Astrocyte of the cerebellum (primary cell): ENCODE measurements at regions not wholly inside any gene's neighbourhood (a gene's known extent, or its start where the extent isn't known, plus 50 kb on each side); places are given as distances from the start of the nearest gene placed in this dataset.
"Not testable (repeated sequence)": the region's sequence is repeated elsewhere in the genome, so short reads cannot be mapped to it uniquely, and the experiment has no call there.

Source experiments
- DNase-seq: peaks from one replicate; pipeline ENCODE4 v3.0.0-alpha.2; 2011; ENCODE audit warnings: low read depth
- H3K4me3 ChIP-seq: 2 replicates; pipeline ENCODE4 v1.5.1; 2011; ENCODE audit warnings: mild to moderate bottlenecking, low read depth, low read length, moderate library complexity
- CTCF ChIP-seq: IDR thresholded peaks from 2 replicates; pipeline ENCODE4 v1.5.1; 2012; ENCODE audit warnings: low read length, low read depth, moderate library complexity, mild to moderate bottlenecking; ENCODE audit errors: missing control alignments
- in situ Hi-C: cut with HindIII; loops from 2 replicates; pipeline ENCODE4 v1.10.0; 2017; ENCODE audit warnings: low sequenced_read_pairs

- no peak for TF ChIP-seq CTCF
- in situ Hi-C loops, result no loop called here
- no peak overlapping the region for H3K4me3 ChIP-seq
- no peak for DNase-seq
Observed at GRCh38 chr15:19899021-19899824, 642.4 kb downstream of the GOLGA6L6 start.

GRCh38 chr15:19888811-19889210, 652.8 kb downstream of the GOLGA6L6 start:
- H3K4me3 ChIP-seq, in situ Hi-C loops, DNase-seq: not testable (repeated sequence)

- in situ Hi-C loops, DNase-seq, H3K4me3 ChIP-seq: not testable (repeated sequence)
Observed at GRCh38 chr15:19844061-19844460, 697.5 kb downstream of the GOLGA6L6 start.
